OCI-M2 (cell line): ENCODE measurements at regions not wholly inside any gene's neighbourhood (a gene's known extent, or its start where the extent isn't known, plus 50 kb on each side); places are given as distances from the start of the nearest gene placed in this dataset.

Experiments used
- DNase-seq: peaks from one replicate; lab custom pipeline; 2025; ENCODE audit not compliant: unreplicated experiment; lab: John Stamatoyannopoulos, UW

DNA sequence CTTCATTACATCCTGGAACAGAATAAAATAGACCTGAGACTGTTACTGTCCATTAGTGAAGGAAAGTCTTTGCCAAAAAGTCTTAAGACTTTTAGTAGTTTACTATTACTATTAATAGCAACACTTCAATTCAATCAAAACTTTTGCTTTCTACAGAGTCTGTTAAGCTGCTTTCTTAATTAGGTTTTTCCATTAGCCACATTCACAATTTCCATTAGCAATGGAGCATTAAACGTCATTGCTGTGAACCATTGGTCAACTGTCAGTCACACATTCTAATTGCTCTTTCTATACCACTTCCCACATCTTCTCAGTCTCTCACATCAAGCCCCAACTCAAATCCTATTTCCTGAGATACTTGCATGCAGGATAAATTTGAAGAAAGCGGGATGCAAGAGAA is 736.6 kb upstream of the SORCS1 start:
- DNase-seq = no peak

DNA sequence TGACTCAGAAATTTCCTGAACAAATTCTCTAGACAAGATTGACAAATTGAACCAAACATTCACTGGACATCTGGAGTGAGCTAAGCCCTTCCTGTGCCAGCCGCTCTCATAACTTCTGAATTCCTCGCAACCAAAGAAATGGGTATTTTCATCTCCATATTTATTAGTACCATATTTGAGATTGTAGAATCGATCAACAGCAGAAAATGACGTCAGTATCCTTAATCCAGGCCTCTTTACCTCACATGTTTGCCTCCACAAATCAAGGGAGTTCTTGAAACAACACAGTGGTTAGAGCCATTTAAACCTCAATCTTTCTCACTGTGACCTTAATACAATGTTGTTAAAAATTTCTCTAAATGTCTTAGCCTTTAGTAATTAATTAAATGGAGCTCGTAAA is 735.6 kb upstream of the SORCS1 start:
- DNase-seq = no peak

DNA sequence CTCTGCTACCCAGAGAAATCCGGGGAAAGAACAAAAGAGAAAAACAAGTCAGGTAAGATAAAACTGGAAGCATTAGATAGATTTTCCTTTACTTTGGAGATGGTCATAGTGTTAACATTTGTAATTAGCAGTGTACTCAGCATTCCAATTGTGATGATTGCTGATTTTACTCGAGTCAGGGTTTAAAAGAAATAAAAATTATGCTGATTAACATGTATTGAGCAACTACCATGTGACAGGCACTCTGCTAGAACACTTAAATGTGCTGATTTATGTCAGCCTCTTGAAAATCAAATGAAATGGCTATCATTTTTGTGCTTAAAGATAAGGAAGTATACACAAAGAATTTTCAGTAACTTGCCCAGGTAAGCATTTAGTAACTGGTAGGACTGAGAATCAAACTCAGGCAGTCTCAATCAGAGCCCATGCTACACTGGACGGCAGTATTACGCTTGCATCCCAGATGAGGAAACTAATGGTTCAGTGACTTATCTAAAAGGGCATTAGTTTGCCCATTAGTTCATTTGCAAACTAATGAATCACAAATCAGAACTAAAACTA is 735.1 kb upstream of the SORCS1 start:
- no peak for DNase-seq

DNA sequence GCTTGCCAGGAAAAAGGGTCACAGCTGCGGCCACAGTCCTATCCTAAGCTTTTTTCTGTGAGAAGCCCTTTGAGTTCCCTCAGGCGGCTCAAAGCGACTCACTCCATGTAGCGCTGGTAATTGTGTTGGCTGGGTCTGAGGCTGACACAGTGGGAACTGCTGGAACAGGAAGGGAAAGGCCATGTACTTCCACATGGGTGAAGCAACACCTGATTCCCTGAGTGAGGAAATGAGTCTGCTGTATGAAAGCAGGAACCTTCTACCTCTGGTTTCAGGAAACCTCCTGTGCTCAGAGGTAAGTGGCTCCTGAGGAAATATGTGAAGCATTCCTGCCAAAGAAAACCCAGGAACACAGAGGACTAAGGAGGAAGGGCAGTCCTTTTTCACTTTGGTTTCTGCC is 734.6 kb upstream of the SORCS1 start:
- DNase-seq = no peak

DNA sequence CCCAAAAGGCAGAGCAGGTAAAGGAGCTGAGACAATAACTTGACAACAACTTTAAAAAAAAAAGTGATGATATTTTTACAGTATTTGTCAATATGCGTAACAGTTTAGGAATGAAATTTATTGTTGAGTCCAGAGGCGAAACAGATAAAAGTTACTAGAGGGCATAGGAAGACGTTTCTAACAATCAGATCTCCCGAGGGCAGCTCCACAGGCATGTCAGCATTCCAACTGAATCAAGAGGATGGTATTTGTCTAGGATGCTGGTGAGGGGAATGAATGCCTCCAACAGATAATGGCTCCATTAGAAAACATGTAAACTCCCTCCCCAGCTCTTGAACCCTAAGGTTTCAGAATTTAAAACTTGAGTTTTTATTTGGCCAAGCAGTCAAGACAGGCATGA is 733.9 kb upstream of the SORCS1 start:
- no peak for DNase-seq

DNA sequence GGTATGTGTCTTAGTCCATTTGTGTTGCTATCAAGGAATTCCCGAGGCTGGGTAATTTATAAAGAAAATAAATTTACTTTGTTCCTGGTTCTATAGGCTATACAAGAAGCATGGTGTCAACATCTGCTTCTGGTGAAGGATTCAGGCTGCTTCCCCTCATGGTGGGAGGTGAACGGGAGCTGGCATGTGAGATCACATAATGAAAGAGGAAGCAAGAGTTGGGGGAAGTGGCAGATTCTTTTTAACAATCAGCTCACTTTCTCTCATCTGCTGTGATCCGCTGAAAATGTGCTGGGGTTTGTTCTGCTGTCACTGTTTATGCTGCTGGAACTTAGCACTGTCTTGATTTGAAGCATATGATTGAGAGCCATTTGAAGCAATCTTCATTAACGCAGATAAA is 730.0 kb upstream of the SORCS1 start:
- no peak for DNase-seq

DNA sequence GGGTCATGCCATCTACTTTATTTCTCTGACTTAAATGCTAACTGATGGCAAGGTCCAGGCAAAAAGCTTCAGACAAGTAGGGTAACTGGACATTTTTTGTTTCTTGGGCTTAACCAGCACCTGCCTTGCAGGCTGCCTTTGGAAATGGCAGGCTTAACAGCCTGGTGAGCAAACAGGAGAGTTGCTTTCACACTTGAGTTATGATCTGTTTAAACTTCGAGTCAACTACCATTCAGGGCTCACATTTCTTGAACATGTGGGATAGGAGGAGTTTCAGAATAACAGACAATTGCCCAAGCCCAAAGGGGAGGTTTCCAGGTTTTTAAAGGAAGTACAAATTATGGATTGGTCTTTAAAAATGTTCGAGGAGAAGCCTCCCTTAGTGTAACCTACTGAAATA is 724.6 kb upstream of the SORCS1 start:
- no peak for DNase-seq

DNA sequence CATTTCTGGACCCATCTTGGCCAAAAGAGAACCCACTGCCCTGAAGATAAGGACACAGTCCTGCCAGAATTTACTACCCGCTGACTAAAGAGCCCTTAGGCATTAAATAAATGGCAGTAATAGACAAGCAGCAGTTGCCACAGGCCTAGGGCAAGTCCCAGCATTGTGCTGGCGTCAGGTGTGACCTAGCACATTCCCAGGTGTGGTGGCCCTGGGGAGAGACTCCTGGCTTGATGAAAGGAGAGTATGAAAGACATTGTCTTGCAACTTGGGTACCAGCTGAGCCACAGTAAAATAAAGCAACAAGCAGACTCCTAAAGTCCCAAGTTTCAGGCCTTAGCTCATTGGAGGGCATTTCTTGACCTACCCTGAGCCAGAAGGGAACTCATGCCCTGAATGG is 715.7 kb upstream of the SORCS1 start:
- DNase-seq = no peak

DNA sequence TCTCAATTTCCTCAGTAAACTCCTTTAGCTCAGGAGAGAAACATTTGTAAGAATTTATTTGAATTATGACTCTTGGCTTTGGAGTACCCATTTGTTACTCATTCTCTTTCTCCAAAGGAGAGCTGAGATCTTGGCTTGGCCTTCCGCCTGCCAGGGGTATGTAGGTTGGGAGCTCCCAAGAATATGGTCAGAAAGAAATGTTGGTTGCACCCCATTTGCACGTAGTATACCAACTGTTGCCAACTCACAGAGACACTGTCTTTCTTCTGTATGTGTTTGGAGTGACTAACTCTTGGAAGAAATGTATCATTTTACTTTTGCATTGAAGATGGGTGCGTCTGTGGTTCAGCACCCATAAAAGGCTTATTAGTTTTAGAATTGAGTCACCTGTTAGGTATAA is 708.5 kb upstream of the SORCS1 start:
- DNase-seq = no peak

DNA sequence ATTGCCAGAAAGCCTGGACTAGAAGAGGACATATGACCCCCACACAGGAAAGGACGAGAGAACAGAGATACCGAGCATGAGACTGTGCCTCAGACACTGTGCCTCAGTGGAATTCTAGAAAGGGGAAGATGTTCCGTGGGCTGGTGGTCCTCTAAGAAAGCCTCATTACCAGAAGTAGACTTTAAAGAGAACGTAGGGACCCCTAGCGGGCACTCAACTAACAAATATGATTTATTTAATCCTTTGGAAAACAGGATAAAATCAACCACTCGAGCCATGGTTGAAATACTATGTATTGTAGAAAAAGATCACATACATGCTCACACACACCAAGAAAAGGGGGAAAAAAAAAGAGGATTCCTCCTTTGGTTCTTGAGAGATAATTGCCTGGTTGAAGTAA is 701.2 kb upstream of the SORCS1 start:
- no peak for DNase-seq

DNA sequence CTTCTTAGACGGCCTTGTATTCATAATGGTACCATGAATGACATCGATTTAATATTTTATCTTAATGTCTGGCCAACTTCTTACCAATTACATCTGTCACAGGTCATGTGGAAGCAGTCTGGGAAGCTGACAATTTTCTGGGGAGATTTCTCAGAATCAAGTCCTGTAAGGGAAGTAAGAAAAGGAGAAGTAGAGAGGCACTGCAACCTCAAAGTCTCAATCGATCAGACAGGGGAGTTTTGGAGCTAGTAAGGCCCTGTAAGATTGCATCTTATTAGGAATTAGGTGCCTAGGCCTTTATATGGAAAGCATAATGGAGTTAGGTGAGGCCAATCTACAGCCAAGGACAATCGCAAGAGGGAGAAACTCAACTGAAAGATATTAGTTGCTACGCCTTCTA is 694.6 kb upstream of the SORCS1 start:
- DNase-seq = no peak

DNA sequence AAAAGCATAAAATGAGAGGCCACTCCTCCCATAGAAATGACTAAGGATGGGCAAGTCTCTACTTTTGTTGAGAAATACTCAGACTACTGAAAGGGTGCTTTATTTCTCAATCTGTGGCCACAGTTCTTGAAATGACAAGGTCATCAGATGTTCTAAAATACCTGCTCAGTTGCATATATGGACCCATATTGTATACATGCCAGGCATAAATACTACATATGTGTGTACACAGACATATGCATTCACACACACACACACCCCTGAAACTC is 691.5 kb upstream of the SORCS1 start:
- no peak for DNase-seq

DNA sequence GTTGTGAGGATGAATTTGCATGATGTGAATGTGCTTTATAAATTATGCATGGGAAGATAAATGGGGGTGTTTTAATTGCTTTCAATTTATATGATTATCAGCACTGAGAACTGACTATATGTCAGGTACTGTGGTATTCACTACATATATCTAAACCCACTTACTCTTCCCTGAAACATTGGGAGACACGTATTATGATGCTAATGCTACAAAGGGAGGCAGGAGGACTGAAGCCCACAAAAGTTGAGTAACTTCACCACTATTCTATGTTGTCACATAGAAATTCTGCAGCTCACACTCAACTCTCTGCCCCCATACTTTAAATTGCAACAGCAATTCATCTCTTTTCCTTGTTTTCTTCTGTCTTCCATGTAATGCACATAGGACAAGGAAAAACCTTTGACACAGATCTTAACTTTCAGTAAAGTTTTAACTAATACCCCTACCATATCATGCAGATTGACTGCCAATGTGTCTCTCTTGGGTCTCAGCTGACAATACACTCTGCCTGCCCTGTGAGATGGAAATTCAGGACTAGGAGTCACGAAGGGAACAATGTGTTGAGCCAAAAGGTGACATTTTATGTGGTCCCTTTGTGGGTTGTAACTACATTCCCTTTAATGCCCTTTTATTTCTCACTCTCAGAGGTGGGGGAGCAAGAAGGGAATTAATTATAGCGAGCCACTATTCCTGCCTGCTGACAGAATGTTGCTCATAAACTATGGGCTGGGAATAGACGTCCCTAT is 691.0 kb upstream of the SORCS1 start:
- no peak for DNase-seq

DNA sequence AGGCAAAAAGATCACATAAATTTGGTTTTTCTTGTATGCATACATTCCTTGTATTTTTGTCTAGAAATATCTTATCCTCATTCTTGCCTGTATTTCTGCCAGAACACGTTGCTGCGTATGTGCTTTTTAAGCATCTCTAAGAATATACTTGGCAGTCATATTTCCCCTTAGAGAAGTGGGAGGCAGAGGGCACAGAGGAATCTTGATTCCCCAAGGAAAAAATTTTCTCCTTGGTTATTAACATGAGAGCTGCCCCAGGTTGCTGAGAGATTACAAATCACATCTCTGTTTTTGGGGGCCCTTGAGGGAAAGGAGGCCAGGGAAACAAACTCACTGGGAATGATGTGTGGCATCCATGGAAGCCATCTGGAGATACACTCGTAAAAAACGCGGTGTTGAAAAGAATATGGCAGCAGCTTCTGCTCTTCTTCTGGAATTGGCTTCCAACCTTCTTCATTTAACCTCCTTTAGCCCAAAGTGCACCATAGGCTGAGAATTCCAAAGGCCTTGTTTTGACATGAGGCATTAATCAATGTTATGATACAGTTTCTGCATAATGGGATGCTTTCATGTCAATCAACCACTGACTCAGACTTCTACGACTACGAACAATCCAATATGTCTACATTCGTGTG is 684.3 kb upstream of the SORCS1 start:
- DNase-seq = no peak

DNA sequence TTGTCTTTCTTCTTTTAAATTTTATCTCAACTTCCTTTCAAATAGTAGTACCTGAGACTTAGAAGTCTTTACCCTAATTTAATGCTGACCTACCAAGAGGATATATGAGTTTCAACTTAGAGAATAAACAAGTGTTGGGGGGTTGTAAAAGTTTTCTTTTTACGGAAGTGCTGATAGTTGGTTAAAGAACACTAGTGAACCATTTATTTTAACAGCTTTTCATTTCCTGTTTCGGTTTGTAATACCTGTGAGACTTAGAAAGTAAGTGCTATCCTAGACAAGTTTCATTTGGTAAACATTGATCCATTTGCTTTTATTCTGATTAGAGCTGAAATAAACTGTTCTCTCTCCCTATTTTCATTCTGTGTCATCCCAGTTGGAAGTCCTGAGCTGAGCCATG is 683.1 kb upstream of the SORCS1 start:
- no peak for DNase-seq

DNA sequence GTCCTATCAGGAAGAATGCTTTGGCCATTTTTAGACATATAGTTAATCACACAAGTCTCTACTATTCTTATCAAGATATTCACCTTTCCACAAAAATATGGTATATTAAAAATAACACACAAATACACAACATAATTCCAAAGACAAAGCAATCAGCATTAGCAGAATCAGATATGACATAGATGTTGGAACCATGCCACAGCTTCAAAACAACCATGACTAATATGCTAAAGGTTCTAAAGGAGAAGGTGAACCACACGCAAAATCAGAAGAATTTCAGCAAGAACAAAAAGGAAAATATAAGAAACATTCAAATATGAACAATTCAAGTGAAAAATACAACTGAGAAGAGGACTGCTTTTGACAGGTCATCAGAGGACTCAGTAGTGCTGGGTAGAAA is 670.2 kb upstream of the SORCS1 start:
- DNase-seq = no peak

DNA sequence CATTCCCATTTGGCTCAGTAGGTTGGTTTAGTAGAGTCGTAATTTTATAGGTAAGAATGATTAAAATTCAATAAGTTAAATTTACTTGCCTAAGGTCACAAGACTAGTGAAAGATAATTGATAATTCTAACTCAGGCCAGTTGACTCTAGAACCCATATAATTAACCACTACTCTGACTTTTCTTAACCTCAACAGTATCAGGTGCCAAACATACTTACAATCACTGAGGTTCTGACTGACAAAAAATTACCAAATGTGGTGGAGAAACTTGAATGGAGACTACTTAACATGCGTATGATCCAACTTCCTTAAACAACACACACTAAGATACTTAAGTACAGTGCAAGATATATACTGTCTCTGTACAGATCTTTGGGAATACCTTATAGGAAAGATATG is 667.3 kb upstream of the SORCS1 start:
- DNase-seq = no peak

DNA sequence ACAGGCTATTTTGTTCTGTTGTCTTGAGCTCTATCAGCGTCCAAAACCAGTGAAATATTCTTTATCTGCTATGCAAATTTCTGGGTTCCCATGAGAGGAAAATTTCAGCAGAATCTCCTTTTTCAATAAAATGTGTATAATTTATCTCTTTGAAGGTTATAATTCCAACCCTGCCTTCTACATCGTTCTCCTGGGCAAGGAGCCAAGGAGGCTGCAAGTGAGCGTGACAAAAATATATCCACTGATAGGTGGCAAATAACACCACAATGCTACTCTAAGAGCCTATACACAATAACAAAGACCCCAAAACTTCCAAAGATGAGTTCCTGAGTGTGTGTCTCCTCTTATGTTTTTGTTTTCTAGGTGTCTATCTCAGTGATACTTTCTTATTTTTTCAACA is 664.7 kb upstream of the SORCS1 start:
- DNase-seq = no peak

DNA sequence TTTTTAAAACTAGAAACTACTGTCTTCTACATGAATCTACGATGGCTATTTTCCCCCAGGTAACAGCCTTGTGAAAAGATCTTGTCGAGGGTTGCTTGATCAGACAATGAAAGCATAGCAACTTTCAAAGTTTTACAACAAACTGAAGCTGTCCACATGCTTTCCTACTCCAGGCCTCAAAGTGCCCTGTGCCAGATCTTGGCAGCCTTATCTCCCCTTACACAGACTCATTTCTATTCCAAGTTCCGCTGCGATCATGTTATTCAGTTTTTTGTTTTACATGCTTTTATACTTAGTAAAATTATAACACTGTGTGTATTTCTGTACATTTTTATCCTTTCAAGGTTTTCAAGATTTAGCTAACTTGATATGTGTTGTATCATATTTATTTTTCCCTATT is 661.7 kb upstream of the SORCS1 start:
- DNase-seq = no peak

DNA sequence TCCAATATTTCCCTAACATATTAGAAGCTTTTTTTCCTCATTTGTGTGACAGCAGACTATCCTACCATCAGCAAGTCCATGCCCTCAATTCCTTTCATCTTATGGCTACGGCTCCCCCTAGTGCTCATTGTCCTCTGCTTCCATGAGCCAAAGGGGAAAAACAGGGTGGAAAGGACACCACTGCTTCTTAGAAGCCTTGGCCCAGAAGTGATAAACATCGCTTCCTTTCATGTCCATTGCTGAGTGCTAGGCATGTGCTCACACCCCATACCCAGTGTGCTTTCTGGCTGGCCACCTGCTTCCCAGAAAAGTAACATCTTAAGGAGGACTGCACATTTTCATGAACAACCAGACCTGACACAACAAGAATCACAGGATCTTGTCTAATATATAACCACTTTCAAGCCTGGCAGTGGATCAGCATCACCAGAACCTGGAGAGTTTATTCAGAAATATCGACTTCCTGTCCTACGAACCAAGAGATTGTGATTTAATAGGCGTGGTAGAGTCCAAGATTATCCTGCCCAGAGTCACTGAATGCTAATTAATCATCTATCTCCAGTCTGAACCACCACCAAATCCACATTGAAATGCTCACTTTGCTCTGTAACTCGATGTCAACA is 650.5 kb upstream of the SORCS1 start:
- no peak for DNase-seq

DNA sequence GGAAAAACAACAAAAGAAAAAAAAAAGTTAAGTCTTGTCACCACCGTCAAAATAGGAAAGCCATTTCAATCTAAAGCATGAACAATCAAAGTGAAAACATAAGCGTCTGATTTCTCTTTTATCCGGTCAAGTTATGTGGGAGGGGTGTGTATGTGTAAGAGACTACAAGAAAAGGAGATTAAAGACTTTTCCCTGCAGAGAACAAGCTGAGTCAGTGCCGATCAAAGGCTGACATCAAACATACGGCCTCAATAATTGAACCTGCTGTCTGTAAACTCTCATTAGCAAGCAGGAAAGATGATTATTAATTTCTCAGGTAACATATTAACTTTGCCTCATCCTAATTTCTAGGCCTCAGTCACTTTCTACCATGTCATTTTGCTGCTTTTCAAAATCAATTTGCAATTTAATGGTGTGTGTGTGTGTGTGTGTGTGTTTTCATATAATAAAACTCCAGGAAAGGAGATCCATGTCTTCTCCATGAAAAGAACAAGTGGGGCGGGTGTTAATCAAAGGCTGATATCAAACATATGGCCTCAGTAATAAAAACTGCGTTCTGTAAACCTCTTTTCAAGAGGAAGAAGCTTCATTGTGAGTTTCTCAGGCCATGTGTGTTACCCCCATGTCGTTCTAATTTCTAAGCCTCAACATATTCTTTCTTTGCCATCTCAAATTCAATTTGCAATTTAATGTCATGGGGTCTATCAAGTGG is 649.1 kb upstream of the SORCS1 start:
- no peak for DNase-seq

DNA sequence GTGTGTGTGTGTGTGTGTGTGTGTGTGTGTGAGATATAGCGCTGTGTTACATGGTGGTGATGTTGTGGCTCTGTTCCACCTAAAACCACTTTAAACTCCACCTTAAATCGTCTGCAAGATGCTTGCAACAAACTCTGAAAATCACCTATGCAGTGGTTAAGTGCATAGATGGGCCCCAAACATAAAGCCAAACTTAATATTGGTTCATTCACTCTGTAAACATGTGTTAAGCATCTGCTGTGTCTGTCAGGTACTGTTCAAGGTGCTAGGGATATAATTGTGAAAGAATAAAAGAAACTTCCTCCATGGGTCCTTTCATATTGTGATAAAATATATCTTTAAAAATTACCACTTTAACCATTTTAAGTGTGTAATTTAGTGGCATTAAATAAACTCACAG is 645.4 kb upstream of the SORCS1 start:
- DNase-seq = no peak
